ENCODE measurements at regions not wholly inside any gene's neighbourhood (a gene's known extent, or its start where the extent isn't known, plus 50 kb on each side); places are given as distances from the start of the nearest gene placed in this dataset.

DNA sequence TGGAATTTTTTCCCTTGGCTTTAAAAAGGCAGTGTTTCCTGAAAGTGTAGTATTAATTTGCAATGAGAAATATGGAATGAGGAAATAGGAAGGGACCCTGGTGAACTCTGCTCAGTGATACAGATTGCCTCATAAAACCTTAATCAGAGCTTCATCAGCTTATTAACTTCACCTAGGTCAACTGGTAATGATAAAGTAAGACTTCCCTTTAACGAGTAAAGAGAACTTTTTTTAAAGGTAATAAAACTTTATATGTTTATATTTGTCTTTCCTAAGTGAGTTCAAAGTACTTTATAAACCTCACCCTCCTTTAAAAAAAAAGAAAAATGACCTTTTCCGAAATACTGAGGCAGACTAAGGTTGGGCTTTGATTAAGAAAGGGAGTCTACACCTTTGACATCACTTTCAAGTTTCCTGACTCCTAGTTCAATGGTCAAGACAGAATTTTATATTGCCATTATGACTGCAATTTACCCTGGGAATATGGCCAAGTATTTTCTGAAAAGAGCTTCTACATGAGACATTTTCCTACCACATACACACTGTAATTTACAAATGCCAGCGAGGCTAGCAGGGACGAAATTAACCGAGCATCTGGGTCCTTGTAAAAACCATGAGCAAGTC is 706.3 kb upstream of the TENM3 start:
- Histone ChIP-seq H3K9me3 (ENCODE audit: insufficient read depth, low read depth, low read length) (peaks cover 2% of the 10 kb centered on the region), H3K27me3 (ENCODE audit: insufficient read depth, low read length) (no peaks in the 10 kb centered on the region), H2BK120ac (ENCODE audit: insufficient read depth, low read length, poor library complexity) (no peak overlapping the region), H3K79me1 (ENCODE audit: low read length) (no peaks in the 10 kb centered on the region), H2AFZ (ENCODE audit: insufficient read depth, low read length, poor library complexity) (no peak overlapping the region), H3K23ac (ENCODE audit: low read length) (no peak overlapping the region), H3K4me1 (ENCODE audit: control insufficient read depth in 1 of 2, insufficient read depth in 2 of 2, low read length in 2 of 2) (no peaks in the 10 kb centered on the region), H3K79me2 (ENCODE audit: control insufficient read depth, insufficient read depth, low read length, poor library complexity) (no peaks in the 10 kb centered on the region), H2BK12ac (ENCODE audit: low read length) (no peak overlapping the region), H2AK5ac (ENCODE audit: low read length) (no peak overlapping the region), H3K18ac (ENCODE audit: low read length) (no peak overlapping the region), H3K4ac (ENCODE audit: low read depth, low read length) (no peak overlapping the region), H3K27ac (ENCODE audit: low read depth, low read length) (no peak overlapping the region), H4K8ac (ENCODE audit: low read depth, low read length) (no peak overlapping the region), H4K12ac (ENCODE audit: low read depth, low read length) (no peak overlapping the region), H4K91ac (ENCODE audit: low read depth, low read length) (no peak overlapping the region), H3K36me3 (ENCODE audit: control insufficient read depth in 1 of 2, insufficient read depth in 2 of 2, low read length in 2 of 2) (no peaks in the 10 kb centered on the region), H2BK5ac (ENCODE audit: low read depth, low read length, poor library complexity) (no peak overlapping the region), H3K4me3 (ENCODE audit: low read depth, low read length) (no peak overlapping the region), H3K9ac (ENCODE audit: low read length) (no peak overlapping the region), H3K14ac (ENCODE audit: low read length) (no peak overlapping the region), H3K4me2 (ENCODE audit: low read length) (no peak overlapping the region)
- no CpG with 5 or more reads among the region's 5 CpGs for WGBS (ENCODE audit: extremely low coverage, insufficient coverage, insufficient read length)
- DNase-seq: no peak

DNA sequence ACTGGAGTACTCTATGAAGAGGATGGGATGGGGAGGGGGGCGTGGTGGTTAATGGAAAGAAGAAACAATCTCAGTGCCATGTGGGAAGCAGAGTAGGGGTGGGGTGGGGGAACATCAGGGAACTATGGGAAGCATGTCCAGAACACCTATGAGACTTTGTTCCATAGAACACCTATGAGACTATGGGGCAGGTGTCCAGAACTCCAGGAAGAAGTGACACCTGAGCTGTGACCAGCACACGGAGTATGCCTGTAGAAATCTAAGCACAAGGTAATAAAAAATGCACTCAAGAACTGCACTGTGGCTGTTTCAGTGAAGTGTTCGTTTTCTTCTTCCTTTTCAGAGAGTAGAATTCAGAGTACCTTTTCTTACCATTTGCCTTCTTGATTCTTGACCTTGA is 704.8 kb upstream of the TENM3 start:
- H3K9me3 ChIP-seq (ENCODE audit: insufficient read depth, low read depth, low read length): peaks cover 2% of the 10 kb centered on the region
- H3K36me3 ChIP-seq (ENCODE audit: control insufficient read depth in 1 of 2, insufficient read depth in 2 of 2, low read length in 2 of 2): no peaks in the 10 kb centered on the region
- H3K18ac ChIP-seq (ENCODE audit: low read length): no peak overlapping the region
- H3K4me3 ChIP-seq (ENCODE audit: low read depth, low read length): no peak overlapping the region
- no peak overlapping the region for H3K23ac ChIP-seq (ENCODE audit: low read length)
- no peak overlapping the region for H3K4ac ChIP-seq (ENCODE audit: low read depth, low read length)
- no peak overlapping the region for H4K8ac ChIP-seq (ENCODE audit: low read depth, low read length)
- H3K4me2 ChIP-seq (ENCODE audit: low read length): no peak overlapping the region
- no peak overlapping the region for H4K91ac ChIP-seq (ENCODE audit: low read depth, low read length)
- no peaks in the 10 kb centered on the region for H3K27me3 ChIP-seq (ENCODE audit: insufficient read depth, low read length)
- H3K14ac ChIP-seq (ENCODE audit: low read length): no peak overlapping the region
- H3K4me1 ChIP-seq (ENCODE audit: control insufficient read depth in 1 of 2, insufficient read depth in 2 of 2, low read length in 2 of 2): no peaks in the 10 kb centered on the region
- H2BK12ac ChIP-seq (ENCODE audit: low read length): no peak overlapping the region
- H3K79me1 ChIP-seq (ENCODE audit: low read length): no peaks in the 10 kb centered on the region
- no peak overlapping the region for H4K12ac ChIP-seq (ENCODE audit: low read depth, low read length)
- H2AK5ac ChIP-seq (ENCODE audit: low read length): no peak overlapping the region
- no peak for DNase-seq
- no peak overlapping the region for H2AFZ ChIP-seq (ENCODE audit: insufficient read depth, low read length, poor library complexity)
- no peak overlapping the region for H2BK5ac ChIP-seq (ENCODE audit: low read depth, low read length, poor library complexity)
- no peak overlapping the region for H2BK120ac ChIP-seq (ENCODE audit: insufficient read depth, low read length, poor library complexity)
- no peak overlapping the region for H3K9ac ChIP-seq (ENCODE audit: low read length)
- no peaks in the 10 kb centered on the region for H3K79me2 ChIP-seq (ENCODE audit: control insufficient read depth, insufficient read depth, low read length, poor library complexity)
- WGBS (ENCODE audit: extremely low coverage, insufficient coverage, insufficient read length): no CpG with 5 or more reads among the region's 3 CpGs
- H3K27ac ChIP-seq (ENCODE audit: low read depth, low read length): no peak overlapping the region

DNA sequence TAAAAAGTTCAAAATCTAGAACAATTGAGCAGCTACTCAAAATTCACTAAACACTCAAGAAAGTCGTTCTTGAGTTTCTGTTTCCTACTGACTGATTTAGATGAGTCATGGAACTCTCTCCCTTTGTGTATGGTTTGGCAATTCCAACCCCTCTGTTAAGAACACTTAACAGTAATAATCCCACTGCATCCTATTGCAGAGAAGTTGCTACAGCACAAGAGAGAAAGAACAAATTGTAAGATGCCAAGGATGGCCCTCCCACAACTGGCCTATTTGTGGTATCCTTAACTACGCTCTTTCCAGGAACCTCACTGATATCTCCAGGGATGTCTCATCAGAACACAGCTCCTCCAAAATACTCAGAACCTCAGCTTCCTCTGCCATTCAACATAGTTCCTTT is 701.8 kb upstream of the TENM3 start:
- Histone ChIP-seq H3K18ac (ENCODE audit: low read length) (no peak overlapping the region), H2BK12ac (ENCODE audit: low read length) (no peak overlapping the region), H3K27me3 (ENCODE audit: insufficient read depth, low read length) (no peaks in the 10 kb centered on the region), H4K91ac (ENCODE audit: low read depth, low read length) (no peak overlapping the region), H3K27ac (ENCODE audit: low read depth, low read length) (no peak overlapping the region), H2AK5ac (ENCODE audit: low read length) (no peak overlapping the region), H3K9ac (ENCODE audit: low read length) (no peak overlapping the region), H3K4me2 (ENCODE audit: low read length) (no peak overlapping the region), H3K23ac (ENCODE audit: low read length) (no peak overlapping the region), H3K79me2 (ENCODE audit: control insufficient read depth, insufficient read depth, low read length, poor library complexity) (no peaks in the 10 kb centered on the region), H3K4me3 (ENCODE audit: low read depth, low read length) (no peak overlapping the region), H3K14ac (ENCODE audit: low read length) (no peak overlapping the region), H3K79me1 (ENCODE audit: low read length) (no peaks in the 10 kb centered on the region), H2BK5ac (ENCODE audit: low read depth, low read length, poor library complexity) (no peak overlapping the region), H3K4me1 (ENCODE audit: control insufficient read depth in 1 of 2, insufficient read depth in 2 of 2, low read length in 2 of 2) (no peaks in the 10 kb centered on the region), H4K12ac (ENCODE audit: low read depth, low read length) (no peak overlapping the region), H3K4ac (ENCODE audit: low read depth, low read length) (no peak overlapping the region), H2AFZ (ENCODE audit: insufficient read depth, low read length, poor library complexity) (no peak overlapping the region), H4K8ac (ENCODE audit: low read depth, low read length) (no peak overlapping the region), H3K9me3 (ENCODE audit: insufficient read depth, low read depth, low read length) (no peaks in the 10 kb centered on the region), H3K36me3 (ENCODE audit: control insufficient read depth in 1 of 2, insufficient read depth in 2 of 2, low read length in 2 of 2) (no peaks in the 10 kb centered on the region), H2BK120ac (ENCODE audit: insufficient read depth, low read length, poor library complexity) (no peak overlapping the region)
- WGBS (ENCODE audit: extremely low coverage, insufficient coverage, insufficient read length): no CpG with 5 or more reads among the region's 2 CpGs
- no peak for DNase-seq

DNA sequence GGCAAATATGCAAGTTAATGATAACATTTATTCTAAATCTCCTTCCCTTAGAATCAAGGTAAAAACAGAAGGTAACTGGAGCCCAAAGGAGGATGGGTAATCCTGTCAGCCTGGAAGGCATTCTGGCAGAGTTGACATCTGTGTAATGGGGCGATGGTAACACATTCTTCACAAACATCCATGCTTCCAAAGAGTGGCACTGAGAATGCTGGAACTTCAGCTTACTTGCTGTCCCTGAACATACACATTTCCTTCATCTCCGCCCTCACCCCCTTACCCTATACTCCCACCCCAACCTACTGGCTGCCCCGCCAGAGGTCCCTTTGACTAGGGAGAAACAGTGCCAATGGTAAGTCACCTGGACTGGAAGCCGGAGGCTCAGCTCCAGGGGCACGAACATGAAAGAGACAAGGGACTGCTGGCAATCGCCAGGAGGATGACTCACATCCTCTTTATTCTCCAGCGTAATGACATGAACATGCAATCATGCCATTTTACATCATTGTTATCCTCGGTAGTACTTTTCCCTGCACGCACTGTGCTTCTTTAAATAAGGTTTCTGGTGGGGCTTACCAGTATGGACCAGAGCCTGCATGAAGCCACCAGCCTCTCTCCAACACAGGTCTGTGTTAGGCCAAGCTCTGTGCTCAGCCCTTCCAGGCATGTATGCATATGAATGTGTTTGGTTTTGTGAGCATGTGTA is 694.2 kb upstream of the TENM3 start:
- Histone ChIP-seq H3K23ac (ENCODE audit: low read length) (no peak overlapping the region), H4K8ac (ENCODE audit: low read depth, low read length) (no peak overlapping the region), H4K12ac (ENCODE audit: low read depth, low read length) (no peak overlapping the region), H3K79me2 (ENCODE audit: control insufficient read depth, insufficient read depth, low read length, poor library complexity) (no peaks in the 10 kb centered on the region), H3K36me3 (ENCODE audit: control insufficient read depth in 1 of 2, insufficient read depth in 2 of 2, low read length in 2 of 2) (no peaks in the 10 kb centered on the region), H3K4me3 (ENCODE audit: low read depth, low read length) (no peak overlapping the region), H3K18ac (ENCODE audit: low read length) (no peak overlapping the region), H3K9me3 (ENCODE audit: insufficient read depth, low read depth, low read length) (no peaks in the 10 kb centered on the region), H3K4me2 (ENCODE audit: low read length) (no peak overlapping the region), H3K9ac (ENCODE audit: low read length) (no peak overlapping the region), H4K91ac (ENCODE audit: low read depth, low read length) (no peak overlapping the region), H3K79me1 (ENCODE audit: low read length) (no peaks in the 10 kb centered on the region), H2AFZ (ENCODE audit: insufficient read depth, low read length, poor library complexity) (no peak overlapping the region), H2AK5ac (ENCODE audit: low read length) (no peak overlapping the region), H3K27ac (ENCODE audit: low read depth, low read length) (no peak overlapping the region), H2BK5ac (ENCODE audit: low read depth, low read length, poor library complexity) (no peak overlapping the region), H3K4ac (ENCODE audit: low read depth, low read length) (no peak overlapping the region), H2BK12ac (ENCODE audit: low read length) (no peak overlapping the region), H2BK120ac (ENCODE audit: insufficient read depth, low read length, poor library complexity) (no peak overlapping the region), H3K4me1 (ENCODE audit: control insufficient read depth in 1 of 2, insufficient read depth in 2 of 2, low read length in 2 of 2) (peaks cover 0 to 2% of the 10 kb centered on the region in 2 experiments), H3K14ac (ENCODE audit: low read length) (no peak overlapping the region), H3K27me3 (ENCODE audit: insufficient read depth, low read length) (no peaks in the 10 kb centered on the region)
- peak; percentile 39 to 61 for DNase-seq
- WGBS (ENCODE audit: extremely low coverage, insufficient coverage, insufficient read length): 100% methylated on average over 1 of the region's 9 CpGs
